GM12873 (cell line): ENCODE measurements at regions not wholly inside any gene's neighbourhood (a gene's known extent, or its start where the extent isn't known, plus 50 kb on each side); places are given as distances from the start of the nearest gene placed in this dataset.

Experiments used
- TF ChIP-seq, protein P1 (sequence below): IDR thresholded peaks from 2 replicates; pipeline ENCODE4 v1.5.1; 2012; ENCODE audit warnings: low read depth, mild to moderate bottlenecking, moderate library complexity, low read length, control low read depth; ENCODE audit not compliant: insufficient read depth; ENCODE audit errors: missing control alignments

DNA sequence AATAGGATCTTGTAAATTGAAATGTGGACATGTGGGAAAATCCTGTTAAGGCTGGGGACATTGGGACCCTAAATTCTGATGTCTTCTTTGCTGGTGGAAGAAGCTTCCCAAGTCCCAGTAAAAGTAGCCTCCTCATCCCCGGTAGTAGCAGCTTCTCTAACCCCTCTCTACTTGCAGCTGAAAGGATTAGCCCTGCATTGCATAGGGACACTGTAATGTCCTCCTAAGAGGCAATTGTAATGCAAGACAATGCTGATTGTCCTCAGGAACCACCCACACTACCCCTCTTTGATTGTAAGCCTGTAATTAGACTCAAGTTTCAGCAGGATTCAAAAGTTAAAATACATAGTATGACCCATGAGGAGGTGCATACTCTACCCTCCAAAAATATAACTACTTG is 1938.4 kb upstream of the C9orf72 start:
- TF ChIP-seq, protein P1, sequence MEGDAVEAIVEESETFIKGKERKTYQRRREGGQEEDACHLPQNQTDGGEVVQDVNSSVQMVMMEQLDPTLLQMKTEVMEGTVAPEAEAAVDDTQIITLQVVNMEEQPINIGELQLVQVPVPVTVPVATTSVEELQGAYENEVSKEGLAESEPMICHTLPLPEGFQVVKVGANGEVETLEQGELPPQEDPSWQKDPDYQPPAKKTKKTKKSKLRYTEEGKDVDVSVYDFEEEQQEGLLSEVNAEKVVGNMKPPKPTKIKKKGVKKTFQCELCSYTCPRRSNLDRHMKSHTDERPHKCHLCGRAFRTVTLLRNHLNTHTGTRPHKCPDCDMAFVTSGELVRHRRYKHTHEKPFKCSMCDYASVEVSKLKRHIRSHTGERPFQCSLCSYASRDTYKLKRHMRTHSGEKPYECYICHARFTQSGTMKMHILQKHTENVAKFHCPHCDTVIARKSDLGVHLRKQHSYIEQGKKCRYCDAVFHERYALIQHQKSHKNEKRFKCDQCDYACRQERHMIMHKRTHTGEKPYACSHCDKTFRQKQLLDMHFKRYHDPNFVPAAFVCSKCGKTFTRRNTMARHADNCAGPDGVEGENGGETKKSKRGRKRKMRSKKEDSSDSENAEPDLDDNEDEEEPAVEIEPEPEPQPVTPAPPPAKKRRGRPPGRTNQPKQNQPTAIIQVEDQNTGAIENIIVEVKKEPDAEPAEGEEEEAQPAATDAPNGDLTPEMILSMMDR, result no peak

DNA sequence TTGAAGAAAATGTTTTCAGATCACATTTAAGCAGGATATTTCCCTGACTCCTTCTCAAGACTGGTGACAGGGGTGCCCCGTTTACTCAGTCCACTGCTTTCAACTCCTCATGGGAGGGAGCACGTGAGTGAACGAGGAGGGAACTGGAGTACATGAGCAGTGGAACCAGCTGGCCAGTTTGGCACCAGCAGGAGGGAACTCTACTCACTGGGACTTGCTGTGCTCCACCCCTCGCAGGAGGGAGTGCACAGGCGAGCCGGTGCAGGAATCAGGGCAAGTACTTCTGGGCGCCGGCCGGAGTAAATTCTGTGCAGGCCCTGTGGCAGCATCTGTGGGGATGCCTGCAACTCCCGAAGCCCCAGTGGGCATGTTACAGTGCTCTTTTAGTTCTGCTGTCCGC is 1941.1 kb upstream of the C9orf72 start:
- TF ChIP-seq, protein P1, result no peak

DNA sequence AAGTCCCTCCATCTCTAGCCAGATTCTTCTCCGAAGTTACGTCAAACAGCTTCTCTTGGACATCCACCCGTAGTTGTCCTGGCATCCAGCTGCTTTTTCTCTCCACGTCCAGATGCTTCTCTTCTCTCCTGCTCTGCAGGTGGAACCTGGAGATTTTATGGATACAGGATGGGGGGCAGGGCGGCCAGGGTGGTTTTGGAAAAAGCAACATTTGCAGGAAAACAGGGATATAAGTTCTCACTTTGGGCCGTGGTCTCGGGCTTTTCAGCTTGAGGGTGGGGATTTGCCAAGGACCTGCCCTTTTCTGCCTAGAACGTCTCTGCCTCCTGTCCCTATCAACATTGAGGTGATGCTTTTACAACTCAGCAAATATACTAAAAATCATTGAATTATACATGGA is 1941.6 kb upstream of the C9orf72 start:
- TF ChIP-seq, protein P1, result no peak

DNA sequence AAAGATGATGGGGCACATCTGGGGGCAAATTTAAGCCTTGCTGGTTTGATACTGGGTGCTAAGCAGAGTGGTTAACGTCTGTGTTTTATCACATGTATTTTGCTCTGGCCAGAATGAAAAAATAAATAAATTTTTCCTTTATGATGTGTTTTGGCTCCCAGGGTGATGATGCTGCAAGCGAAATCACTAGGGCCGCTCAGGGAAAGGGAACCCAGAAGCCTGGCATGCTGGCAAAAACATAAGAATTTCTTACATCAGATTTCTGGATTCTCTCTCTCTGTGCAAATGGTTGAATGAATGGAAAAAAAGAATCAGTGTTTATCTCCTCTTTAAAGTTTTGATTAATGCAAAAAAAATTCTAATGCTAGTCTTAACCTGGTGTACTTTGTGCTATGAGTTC is 1975.2 kb upstream of the C9orf72 start:
- TF ChIP-seq, protein P1, result no peak

DNA sequence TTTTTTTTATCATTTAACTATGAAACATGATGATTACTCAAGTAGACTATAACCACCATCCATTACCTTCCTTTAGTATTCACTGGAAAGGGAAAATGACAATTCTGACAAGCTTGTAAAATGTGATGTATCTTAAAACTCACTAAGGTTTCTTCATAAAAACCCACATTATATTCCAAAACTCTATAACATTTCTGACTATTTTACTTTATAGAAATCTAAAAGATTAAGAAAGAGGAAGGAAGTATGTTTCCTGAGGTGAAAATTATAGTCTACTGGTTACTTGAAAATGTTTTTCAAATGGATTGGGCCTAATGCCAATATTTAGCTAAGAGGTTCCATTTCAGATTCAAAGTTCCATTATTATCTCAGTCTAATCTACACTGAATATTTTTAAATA is 1982.2 kb upstream of the C9orf72 start:
- TF ChIP-seq, protein P1, result no peak

DNA sequence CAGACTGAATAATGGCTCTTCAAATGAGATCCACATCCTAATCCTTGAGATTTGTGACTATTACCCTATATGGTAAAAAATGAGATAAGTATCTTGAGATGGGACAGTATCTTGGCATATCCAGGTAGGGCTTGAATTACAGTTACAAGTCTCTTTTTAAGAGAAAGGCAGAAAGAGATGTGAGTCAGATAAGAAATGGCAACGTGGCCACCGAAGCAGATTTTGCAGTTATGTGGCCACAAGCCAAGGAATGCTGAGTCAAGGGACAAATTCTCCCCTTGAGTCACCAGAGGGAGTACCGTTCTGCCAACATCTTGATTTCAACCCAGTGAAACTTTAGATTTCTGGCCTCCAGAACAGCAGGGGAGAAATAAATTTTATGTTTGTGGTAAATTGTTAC is 1983.0 kb upstream of the C9orf72 start:
- TF ChIP-seq, protein P1, result no peak

DNA sequence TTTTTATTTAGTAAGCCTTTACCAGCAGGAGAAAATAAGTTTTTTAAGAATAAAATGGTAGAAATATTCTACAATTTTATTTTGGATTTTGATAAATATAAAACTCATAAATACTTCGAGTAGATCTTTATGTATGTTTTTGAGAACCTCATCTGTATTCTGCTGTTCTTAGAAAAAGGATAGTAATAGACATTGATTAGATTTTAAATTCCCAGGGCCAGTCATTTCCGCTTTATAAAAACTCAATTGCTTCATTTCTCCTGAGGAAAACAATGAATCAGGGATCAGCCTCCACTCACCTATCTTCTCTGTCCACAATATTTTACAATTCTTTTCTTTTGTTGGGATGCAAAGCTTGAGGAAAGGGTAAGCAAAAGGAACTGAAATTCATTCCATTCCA is 1983.5 kb upstream of the C9orf72 start:
- TF ChIP-seq, protein P1, result no peak
